Stimulated activated CD8-positive, alpha-beta memory T cell treated with anti-CD3 and anti-CD28 coated beads, Interleukin-7, amount 100 ng/mL, for 48 hours (primary cell): ENCODE measurements at regions not wholly inside any gene's neighbourhood (a gene's known extent, or its start where the extent isn't known, plus 50 kb on each side); places are given as distances from the start of the nearest gene placed in this dataset.
"Not testable (repeated sequence)": the region's sequence is repeated elsewhere in the genome, so short reads cannot be mapped to it uniquely, and the experiment has no call there.

Experiments used
- DNase-seq, 2 donors: peaks; one replicate each; pipeline ENCODE4 v3.0.0-alpha.2; 2020; ENCODE audit warnings: low read depth in 1 of 2; ENCODE audit errors: extremely low read depth in 1 of 2

DNA sequence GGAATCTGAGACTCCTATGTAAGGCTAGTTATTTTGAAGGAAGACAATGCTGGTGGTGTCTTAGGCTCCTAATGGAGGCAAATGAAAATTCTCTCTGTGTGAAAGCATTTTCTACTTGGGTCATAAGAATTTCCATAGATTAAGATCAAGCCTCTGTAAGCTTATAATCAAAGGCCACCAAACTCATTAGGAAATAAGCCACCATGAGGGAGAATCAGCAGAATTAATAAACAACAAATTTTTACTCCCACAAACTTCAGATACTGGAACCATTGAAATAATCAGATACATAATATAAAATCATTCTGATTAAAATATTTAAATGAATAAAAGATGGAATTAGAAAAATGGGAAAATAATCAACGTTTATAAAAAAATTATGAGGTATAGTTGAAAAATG is 178.7 kb downstream of the NPIPA8 start:
- DNase-seq, result not testable (repeated sequence)

GRCh38 chr16:18152832-18153231 is 183.7 kb downstream of the NPIPA8 start:
- DNase-seq, result not testable (repeated sequence)

DNA sequence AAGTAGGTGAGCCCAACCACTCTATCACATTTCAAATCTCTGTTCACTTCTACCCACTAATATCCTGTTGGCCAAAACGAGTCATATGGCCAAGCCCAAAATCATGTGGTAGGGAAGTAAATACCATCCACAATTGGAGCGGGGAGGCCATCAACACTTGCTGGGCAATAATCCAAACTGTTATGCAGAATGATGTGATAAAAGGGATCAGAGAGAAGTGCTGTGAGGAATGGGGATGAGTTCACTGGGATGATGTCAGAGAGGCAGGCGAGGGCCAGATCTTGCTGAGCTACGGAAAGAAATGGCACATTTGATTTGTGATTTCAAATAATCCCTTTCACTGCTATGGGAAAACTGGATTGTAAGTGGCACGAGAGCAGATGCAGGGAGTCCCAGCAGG is 188.4 kb downstream of the NPIPA8 start:
- DNase-seq, result not testable (repeated sequence)

GRCh38 chr16:18146601-18147142 is 189.9 kb downstream of the NPIPA8 start:
- not testable (repeated sequence) for DNase-seq

- DNase-seq, result not testable (repeated sequence)
Measured at GRCh38 chr16:18142066-18142465, 194.5 kb downstream of the NPIPA8 start.

GRCh38 chr16:18136288-18136687 is 200.2 kb downstream of the NPIPA8 start:
- not testable (repeated sequence) for DNase-seq

- DNase-seq, result not testable (repeated sequence)
Measured at GRCh38 chr16:18135024-18135423, 201.5 kb downstream of the NPIPA8 start.

DNA sequence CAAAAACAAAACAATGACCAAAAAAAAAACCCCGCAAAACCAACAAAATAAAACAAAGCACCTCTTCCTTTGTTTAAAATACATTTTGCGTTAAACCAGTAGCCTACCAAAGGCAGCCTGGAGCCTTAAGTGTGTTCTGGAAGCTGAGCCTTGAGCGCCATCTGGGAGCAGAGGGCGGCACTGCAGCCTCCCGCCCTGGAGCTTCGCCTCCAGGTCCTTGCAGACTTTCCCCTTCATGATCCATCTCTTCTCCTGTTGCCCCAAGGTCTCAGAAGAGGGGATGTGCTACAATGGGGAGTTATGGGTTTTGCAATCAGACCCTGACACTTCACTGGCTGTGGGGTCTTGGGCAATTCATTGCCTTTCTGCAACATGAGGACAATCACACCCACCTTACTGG is 204.9 kb downstream of the NPIPA8 start:
- DNase-seq, result not testable (repeated sequence)

DNA sequence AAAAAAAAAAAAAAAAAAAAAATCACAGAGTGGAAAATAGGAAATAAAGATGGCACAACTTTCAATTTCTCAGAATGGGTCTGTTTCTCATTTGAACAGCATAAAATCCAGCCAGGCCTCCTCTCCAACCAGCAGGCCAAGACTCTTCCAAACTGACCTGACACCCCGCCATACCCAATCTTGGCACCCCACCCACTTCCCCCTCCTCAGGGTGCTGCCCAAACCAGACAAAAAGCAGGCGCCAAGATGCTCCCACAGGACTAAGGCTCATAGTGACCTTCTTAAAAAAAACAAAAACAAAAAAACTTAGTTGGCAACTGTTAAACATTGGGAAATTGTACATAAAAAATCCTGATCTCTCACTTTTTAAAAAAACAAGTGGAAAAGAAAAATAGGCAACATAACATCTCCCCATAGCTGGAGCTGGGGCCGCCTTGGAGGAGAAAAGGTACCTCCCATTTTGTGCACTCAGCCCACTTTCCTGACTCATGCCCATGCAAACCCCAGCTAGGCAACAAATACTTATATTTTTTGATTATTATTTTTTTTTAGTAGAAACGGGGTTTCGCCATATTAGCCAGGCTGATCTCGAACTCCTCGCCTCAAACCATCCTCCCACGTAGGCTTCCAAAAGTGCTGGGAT is 205.9 kb downstream of the NPIPA8 start:
- not testable (repeated sequence) for DNase-seq

- not testable (repeated sequence) for DNase-seq
Measured at GRCh38 chr16:18127033-18127432, 209.5 kb downstream of the NPIPA8 start.

DNA sequence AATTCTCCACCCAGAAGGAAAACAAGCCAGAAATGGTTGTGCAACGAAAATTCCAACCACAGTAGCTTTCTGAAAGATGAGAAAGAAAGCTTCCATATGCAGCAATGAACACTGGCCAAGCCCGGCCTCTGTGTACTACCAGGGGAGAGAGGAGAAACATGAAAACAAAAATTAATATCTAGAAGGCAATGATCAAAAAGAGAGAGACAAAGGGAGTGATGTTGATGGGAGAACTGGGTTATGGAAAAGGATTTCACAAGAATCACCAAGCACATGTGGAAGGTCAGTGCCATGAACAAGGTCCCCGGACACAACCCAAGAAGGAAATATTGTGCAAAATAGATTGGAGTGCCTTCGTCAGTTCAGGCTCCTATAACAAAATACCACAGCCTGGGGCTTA is 217.4 kb downstream of the NPIPA8 start:
- not testable (repeated sequence) for DNase-seq

DNA sequence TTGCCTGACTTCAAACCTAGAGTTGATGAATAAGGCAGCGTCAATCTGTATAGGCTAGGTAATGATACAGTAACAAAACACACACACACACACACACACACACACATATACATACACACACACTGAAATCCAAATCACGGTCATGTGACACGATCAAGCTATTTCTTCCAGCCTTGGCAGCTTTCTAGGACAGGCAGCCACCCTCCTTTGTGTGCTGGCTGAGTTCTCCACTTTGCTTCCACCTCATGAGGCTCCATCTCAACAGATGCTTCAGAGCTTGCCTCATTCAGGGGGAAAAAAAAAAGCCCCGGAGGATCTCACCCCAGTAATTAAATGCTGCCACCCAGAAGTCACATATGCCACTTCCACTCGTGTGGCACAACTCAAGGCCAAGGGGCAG is 217.9 kb downstream of the NPIPA8 start:
- DNase-seq, result not testable (repeated sequence)

DNA sequence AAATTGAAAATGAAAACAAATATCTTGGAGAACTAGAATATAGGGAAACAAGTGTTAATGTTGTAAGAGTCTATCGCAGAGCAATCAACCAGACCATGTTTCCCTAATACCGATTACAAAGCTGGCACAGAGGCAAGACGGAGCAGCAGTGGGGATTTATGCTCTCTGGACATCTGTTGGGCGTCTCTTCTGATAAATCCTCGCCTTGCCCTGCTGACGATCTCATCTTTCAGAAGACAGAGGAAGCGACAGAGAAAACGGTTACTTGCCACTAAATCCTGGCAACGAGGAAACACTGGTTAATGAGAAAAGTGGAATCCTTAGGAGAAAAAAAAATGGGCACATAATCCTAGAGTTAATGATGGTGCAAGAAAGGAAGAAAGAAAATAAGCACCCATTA is 218.5 kb downstream of the NPIPA8 start:
- DNase-seq, result not testable (repeated sequence)

DNA sequence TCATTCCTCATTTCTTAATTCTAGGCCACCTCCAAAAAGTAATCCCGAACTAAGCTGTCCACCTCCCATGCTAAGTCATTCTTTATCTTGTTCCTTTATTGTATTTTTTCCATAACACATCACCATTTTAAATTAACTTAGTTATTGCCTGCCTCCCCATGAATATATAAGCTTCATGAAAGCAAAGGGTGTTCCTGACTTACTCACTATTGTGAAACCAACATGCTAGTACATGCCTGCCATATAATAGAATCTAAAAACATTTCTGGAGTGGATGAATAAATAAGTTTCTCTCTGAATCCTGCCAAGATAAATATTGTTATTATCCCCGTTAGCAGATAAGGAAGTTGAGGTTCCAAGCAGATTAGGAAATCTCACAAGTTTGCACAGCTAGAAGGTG is 232.1 kb downstream of the NPIPA8 start:
- DNase-seq, result not testable (repeated sequence)

DNA sequence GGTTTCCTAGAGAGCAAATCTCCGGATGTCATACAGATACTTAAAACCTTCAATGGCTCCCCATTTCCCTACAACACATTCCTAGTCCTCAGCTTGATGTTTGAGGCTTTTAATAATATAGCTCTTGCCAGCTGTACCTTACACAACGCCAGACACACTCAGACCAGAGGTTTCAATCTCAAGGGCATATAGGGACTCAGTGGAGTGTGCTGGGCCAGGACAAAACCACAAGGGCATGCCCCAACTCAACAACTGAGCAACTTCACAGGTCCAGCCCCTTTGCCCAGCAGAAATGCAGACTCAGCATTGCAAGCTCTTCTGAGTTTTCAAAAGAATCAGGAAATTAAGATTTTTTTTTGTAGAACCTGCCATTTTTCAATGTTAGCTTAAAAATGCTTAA is 235.5 kb downstream of the NPIPA8 start:
- DNase-seq, result not testable (repeated sequence)

DNA sequence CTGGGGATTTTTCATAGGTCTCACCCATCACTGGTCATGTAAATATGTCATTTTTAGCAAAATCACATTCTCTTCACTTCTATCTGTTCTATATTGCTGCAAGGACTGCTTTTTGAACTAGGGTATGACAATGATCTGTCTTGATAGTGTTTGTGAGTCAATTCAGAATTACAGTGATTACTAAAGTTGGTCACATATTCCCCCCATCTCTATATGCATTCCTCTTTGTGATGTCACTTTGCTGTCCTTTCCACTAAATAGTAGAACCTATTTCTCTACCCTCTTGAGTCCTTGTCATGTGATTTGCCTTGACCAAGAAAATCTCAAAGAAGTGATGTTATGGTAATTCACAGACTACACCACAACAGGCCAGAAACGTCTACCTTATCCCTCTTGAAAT is 243.9 kb downstream of the NPIPA8 start:
- not testable (repeated sequence) for DNase-seq

GRCh38 chr16:18080658-18081363 is 255.7 kb downstream of the NPIPA8 start:
- DNase-seq, result not testable (repeated sequence)

- not testable (repeated sequence) for DNase-seq
Measured at GRCh38 chr16:18077910-18078309, 258.6 kb downstream of the NPIPA8 start.

GRCh38 chr16:18072161-18072560 is 264.4 kb downstream of the NPIPA8 start:
- DNase-seq, result no peak

- no peak for DNase-seq
Measured at GRCh38 chr16:18069683-18070082, 266.9 kb downstream of the NPIPA8 start.

- no peak for DNase-seq
Measured at GRCh38 chr16:18068477-18068876, 268.1 kb downstream of the NPIPA8 start.

- no peak for DNase-seq
Measured at GRCh38 chr16:18062713-18063112, 273.8 kb downstream of the NPIPA8 start.
